HG02610 (cell line): ENCODE measurements at regions not wholly inside any gene's neighbourhood (a gene's known extent, or its start where the extent isn't known, plus 50 kb on each side); places are given as distances from the start of the nearest gene placed in this dataset.

Experiments
- ATAC-seq: cut with Tn5 transposase; IDR thresholded peaks from one replicate; pipeline ENCODE4 v1.9.1; 2021; ENCODE audit warnings: mild to moderate bottlenecking, moderate library complexity; ENCODE audit not compliant: unreplicated experiment

- ATAC-seq = no peak
These were observed 202.8 kb upstream of the ZNF536 start for GRCh38 chr19:30169196-30169900.

GRCh38 chr19:30170081-30170480, 202.1 kb upstream of the ZNF536 start:
- ATAC-seq = no peak

- ATAC-seq = no peak
These were observed 201.6 kb upstream of the ZNF536 start for GRCh38 chr19:30170495-30171137.

- ATAC-seq = no peak
These were observed 201.0 kb upstream of the ZNF536 start for GRCh38 chr19:30171138-30171635.

GRCh38 chr19:30171795-30172612, 200.2 kb upstream of the ZNF536 start:
- no peak for ATAC-seq

- ATAC-seq = no peak
These were observed 199.5 kb upstream of the ZNF536 start for GRCh38 chr19:30172613-30173242.

GRCh38 chr19:30173593-30174356, 198.4 kb upstream of the ZNF536 start:
- ATAC-seq = no peak

GRCh38 chr19:30174357-30174645, 197.9 kb upstream of the ZNF536 start:
- ATAC-seq = no peak

GRCh38 chr19:30174791-30175190, 197.4 kb upstream of the ZNF536 start:
- ATAC-seq = no peak

GRCh38 chr19:30175987-30176386, 196.2 kb upstream of the ZNF536 start:
- no peak for ATAC-seq

GRCh38 chr19:30178721-30179402, 193.3 kb upstream of the ZNF536 start:
- no peak for ATAC-seq

- no peak for ATAC-seq
These were observed 191.5 kb upstream of the ZNF536 start for GRCh38 chr19:30180691-30181090.

GRCh38 chr19:30183807-30184490, 188.2 kb upstream of the ZNF536 start:
- no peak for ATAC-seq

GRCh38 chr19:30202060-30202600, 170.1 kb upstream of the ZNF536 start:
- ATAC-seq = no peak

- ATAC-seq = no peak
These were observed 167.5 kb upstream of the ZNF536 start for GRCh38 chr19:30204721-30205120.

- no peak for ATAC-seq
These were observed 166.0 kb upstream of the ZNF536 start for GRCh38 chr19:30206187-30206586.

- no peak for ATAC-seq
These were observed 164.8 kb upstream of the ZNF536 start for GRCh38 chr19:30207357-30207756.

- ATAC-seq = no peak
These were observed 163.6 kb upstream of the ZNF536 start for GRCh38 chr19:30208436-30209060.
